ENCODE measurements at regions not wholly inside any gene's neighbourhood (a gene's known extent, or its start where the extent isn't known, plus 50 kb on each side); places are given as distances from the start of the nearest gene placed in this dataset.

DNA sequence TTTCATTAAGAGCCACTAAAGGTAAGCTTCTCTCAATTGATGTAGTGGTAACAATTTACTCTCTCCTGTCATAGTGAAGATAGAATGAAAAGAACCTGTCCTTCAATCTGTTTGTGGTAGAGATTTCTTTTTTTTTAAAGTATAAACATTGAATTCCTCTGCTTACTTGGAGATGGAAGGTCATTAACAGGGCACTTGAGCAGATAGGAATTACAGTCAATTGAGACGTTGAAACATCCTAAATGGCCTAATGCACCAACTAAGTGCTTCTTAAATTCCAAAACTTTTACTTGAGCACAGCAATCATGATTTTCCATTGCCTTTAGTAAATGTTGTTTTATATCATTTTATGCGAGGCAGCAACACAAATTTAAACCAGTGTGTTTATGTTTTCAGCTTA lies 241.4 kb downstream of the FOXG1 start:
- TF ChIP-seq, protein P1, sequence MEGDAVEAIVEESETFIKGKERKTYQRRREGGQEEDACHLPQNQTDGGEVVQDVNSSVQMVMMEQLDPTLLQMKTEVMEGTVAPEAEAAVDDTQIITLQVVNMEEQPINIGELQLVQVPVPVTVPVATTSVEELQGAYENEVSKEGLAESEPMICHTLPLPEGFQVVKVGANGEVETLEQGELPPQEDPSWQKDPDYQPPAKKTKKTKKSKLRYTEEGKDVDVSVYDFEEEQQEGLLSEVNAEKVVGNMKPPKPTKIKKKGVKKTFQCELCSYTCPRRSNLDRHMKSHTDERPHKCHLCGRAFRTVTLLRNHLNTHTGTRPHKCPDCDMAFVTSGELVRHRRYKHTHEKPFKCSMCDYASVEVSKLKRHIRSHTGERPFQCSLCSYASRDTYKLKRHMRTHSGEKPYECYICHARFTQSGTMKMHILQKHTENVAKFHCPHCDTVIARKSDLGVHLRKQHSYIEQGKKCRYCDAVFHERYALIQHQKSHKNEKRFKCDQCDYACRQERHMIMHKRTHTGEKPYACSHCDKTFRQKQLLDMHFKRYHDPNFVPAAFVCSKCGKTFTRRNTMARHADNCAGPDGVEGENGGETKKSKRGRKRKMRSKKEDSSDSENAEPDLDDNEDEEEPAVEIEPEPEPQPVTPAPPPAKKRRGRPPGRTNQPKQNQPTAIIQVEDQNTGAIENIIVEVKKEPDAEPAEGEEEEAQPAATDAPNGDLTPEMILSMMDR (IDR thresholded peaks at IDR 0.05; ENCODE audit: control extremely low read depth in 1 of 3, insufficient read depth in 1 of 3, low read depth in 1 of 3, low read length in 3 of 3), result no peak
- no peak for TF ChIP-seq CBX5 (IDR thresholded peaks at IDR 0.05; ENCODE audit: low read depth, low read length)
- TF ChIP-seq KDM1A (IDR thresholded peaks at IDR 0.05; ENCODE audit: borderline replicate concordance, low read length), result no peak
- no peak for TF ChIP-seq CTBP2 (IDR thresholded peaks at IDR 0.05; ENCODE audit: borderline replicate concordance, insufficient read depth, insufficient read length, low read length)
- TF ChIP-seq USF2 (IDR thresholded peaks at IDR 0.05; ENCODE audit: low read length), result no peak
- no peak for TF ChIP-seq RFX5 (IDR thresholded peaks at IDR 0.05; ENCODE audit: borderline replicate concordance, low read depth, low read length)
- TF ChIP-seq SUZ12 (IDR thresholded peaks at IDR 0.05; ENCODE audit: low read length), result no peak
- TF ChIP-seq SP1 (IDR thresholded peaks at IDR 0.05; ENCODE audit: low read depth, low read length), result no peak
- no peak for TF ChIP-seq YY1 (IDR thresholded peaks at IDR 0.05; ENCODE audit: low read depth, low read length)
- no peak for TF ChIP-seq POLR2A (IDR thresholded peaks at IDR 0.05; ENCODE audit: control extremely low read depth in 1 of 2, low read depth in 2 of 2, low read length in 2 of 2)
- TF ChIP-seq EZH2 (IDR thresholded peaks at IDR 0.05; ENCODE audit: low read depth, low read length, severe bottlenecking), result no peak
- no peak for TF ChIP-seq RAD21 (IDR thresholded peaks at IDR 0.05 in 1 of 2, conservative IDR thresholded peaks at IDR 0.05 in 1 of 2; ENCODE audit: low read depth in 2 of 2, low read length in 2 of 2)
- no peak for TF ChIP-seq TEAD4 (IDR thresholded peaks at IDR 0.05; ENCODE audit: low read depth, low read length)
